ENCODE measurements at regions not wholly inside any gene's neighbourhood (a gene's known extent, or its start where the extent isn't known, plus 50 kb on each side); places are given as distances from the start of the nearest gene placed in this dataset.

DNA sequence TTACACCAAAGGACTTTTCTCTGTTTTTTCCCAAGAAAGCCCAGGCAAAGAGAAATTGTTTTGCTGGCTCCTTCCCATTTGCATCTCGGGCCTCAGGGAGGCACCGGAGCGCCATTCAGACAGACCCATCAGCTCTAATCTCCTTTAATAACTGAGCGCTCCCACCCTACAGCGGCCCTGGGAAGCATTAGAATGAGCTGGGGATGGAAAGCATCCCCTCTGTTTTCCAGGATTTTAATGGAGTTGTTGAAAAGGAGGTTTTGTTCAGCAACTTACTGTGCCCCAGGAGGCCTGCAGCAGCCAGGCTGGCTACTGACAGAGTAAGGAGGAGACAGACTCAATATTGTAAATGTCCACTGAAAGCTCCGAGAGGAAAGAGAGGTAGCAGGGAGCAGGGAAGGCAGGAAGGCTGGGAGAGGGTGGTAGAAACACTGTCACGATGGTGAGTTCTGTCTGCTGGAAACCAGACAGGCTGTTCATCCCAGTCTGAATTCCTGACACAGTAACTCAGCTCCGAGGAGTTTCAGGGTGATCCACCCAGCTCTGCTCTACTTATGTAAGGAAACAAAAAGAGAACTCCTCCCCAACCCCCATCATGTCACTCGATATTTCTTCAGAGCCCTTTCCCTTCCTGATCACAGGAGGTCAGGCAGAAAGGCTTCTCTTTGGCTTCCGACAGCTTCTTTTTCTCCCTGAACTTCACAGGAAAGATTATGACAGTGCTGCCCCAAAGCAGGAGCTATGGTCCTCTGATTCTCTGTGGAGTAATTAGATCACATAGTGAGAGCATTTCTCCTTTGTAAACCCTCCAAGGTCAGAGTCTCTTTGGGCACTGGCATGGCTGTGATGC is 62.5 kb upstream of the TMEM132D start:
- DNase-seq = no peak
- Histone ChIP-seq H3K9me3 (no peaks in the 10 kb centered on the region), H3K36me3 (no peaks in the 10 kb centered on the region), H3K4me1 (no peaks in the 10 kb centered on the region), H3K27me3 (no peaks in the 10 kb centered on the region), H3K4me3 (no peak overlapping the region), H3K27ac (no peak overlapping the region)
- TF ChIP-seq, protein P1, sequence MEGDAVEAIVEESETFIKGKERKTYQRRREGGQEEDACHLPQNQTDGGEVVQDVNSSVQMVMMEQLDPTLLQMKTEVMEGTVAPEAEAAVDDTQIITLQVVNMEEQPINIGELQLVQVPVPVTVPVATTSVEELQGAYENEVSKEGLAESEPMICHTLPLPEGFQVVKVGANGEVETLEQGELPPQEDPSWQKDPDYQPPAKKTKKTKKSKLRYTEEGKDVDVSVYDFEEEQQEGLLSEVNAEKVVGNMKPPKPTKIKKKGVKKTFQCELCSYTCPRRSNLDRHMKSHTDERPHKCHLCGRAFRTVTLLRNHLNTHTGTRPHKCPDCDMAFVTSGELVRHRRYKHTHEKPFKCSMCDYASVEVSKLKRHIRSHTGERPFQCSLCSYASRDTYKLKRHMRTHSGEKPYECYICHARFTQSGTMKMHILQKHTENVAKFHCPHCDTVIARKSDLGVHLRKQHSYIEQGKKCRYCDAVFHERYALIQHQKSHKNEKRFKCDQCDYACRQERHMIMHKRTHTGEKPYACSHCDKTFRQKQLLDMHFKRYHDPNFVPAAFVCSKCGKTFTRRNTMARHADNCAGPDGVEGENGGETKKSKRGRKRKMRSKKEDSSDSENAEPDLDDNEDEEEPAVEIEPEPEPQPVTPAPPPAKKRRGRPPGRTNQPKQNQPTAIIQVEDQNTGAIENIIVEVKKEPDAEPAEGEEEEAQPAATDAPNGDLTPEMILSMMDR (IDR thresholded peaks at IDR 0.05) = no peak
- intact Hi-C loops (cut with DNase I; ENCODE audit: low total_unique reads) = no loop called here

- no peak overlapping the region for H3K27ac ChIP-seq
- H3K36me3 ChIP-seq = no peaks in the 10 kb centered on the region
- H3K4me3 ChIP-seq = no peak overlapping the region
- H3K4me1 ChIP-seq = no peaks in the 10 kb centered on the region
- intact Hi-C loops (cut with DNase I; ENCODE audit: low total_unique reads) = no loop called here
- H3K27me3 ChIP-seq = no peaks in the 10 kb centered on the region
- no peak for DNase-seq
- TF ChIP-seq, protein P1 (IDR thresholded peaks at IDR 0.05) = no peak
- H3K9me3 ChIP-seq = no peaks in the 10 kb centered on the region
Measured at GRCh38 chr12:129971721-129972120, 67.9 kb upstream of the TMEM132D start.

GRCh38 chr12:129973236-129973961 is 69.6 kb upstream of the TMEM132D start:
- no peak for DNase-seq
- Histone ChIP-seq H3K27ac (no peak overlapping the region), H3K4me3 (no peak overlapping the region), H3K9me3 (no peaks in the 10 kb centered on the region), H3K27me3 (no peaks in the 10 kb centered on the region), H3K36me3 (no peaks in the 10 kb centered on the region), H3K4me1 (no peaks in the 10 kb centered on the region)
- intact Hi-C loops (cut with DNase I; ENCODE audit: low total_unique reads) = no loop called here
- TF ChIP-seq, protein P1 (IDR thresholded peaks at IDR 0.05) = no peak

DNA sequence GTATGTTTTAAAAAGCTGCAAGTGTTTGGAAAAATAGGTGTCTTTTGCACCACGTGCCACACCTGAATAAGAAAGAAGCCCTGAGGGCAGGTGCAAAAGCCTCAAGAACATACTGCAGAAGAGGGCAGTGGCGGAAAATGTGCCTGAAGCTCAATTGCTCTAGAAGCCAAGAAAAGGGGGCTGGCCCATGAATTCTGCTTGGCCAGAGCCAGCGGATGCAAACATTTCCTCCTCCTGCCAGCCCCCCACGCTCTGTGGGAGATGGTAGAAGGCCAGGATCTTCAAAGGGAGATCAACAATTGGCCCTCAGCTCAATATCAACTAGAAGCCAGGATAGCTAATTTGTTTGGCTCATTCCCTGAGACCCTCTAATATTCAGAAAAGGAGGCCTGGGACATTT is 80.3 kb upstream of the TMEM132D start:
- intact Hi-C loops (cut with DNase I; ENCODE audit: low total_unique reads) = no loop called here
- H3K36me3 ChIP-seq = no peaks in the 10 kb centered on the region
- no peaks in the 10 kb centered on the region for H3K27me3 ChIP-seq
- no peak overlapping the region for H3K27ac ChIP-seq
- H3K9me3 ChIP-seq = no peaks in the 10 kb centered on the region
- H3K4me3 ChIP-seq = no peak overlapping the region
- DNase-seq = no peak
- TF ChIP-seq, protein P1 (IDR thresholded peaks at IDR 0.05) = no peak
- no peaks in the 10 kb centered on the region for H3K4me1 ChIP-seq

DNA sequence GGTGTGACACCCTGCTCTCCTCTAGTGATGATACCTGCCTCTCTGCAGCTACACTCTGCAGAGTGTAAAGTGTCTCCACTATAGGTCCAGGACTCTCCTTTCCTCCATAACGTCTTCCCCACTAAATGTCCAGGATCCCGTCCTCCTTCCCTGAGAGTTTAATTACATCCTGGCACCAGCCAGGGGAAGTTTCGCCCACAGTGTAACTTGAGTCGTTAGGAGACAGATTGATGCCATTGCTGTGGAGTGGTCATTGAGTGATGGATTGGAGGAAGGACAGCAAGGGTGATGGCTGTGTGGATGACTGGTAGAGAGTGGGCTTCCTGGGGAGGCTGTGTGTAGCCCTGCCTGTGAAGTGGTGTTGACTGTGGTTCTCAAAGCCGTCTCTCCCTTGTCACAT is 84.0 kb upstream of the TMEM132D start:
- Histone ChIP-seq H3K4me1 (no peaks in the 10 kb centered on the region), H3K27ac (no peak overlapping the region), H3K9me3 (no peaks in the 10 kb centered on the region), H3K36me3 (no peaks in the 10 kb centered on the region), H3K4me3 (no peak overlapping the region), H3K27me3 (no peaks in the 10 kb centered on the region)
- DNase-seq = no peak
- TF ChIP-seq, protein P1 (IDR thresholded peaks at IDR 0.05) = no peak
- intact Hi-C loops (cut with DNase I; ENCODE audit: low total_unique reads) = no loop called here

Measured in tibial artery (tissue), 4 donors.